Astrocyte of the spinal cord (primary cell): ENCODE measurements at regions not wholly inside any gene's neighbourhood (a gene's known extent, or its start where the extent isn't known, plus 50 kb on each side); places are given as distances from the start of the nearest gene placed in this dataset.

Source experiments
- DNase-seq: peaks from one replicate; pipeline ENCODE4 v3.0.0; 2011; ENCODE audit warnings: low read depth, low spot score
- H3K4me3 ChIP-seq: 2 replicates; pipeline ENCODE4 v1.5.1; 2011; ENCODE audit warnings: low read depth, mild to moderate bottlenecking, low read length, moderate library complexity
- in situ Hi-C: cut with HindIII; loops from 2 replicates; pipeline ENCODE4 v1.10.0; 2017; ENCODE audit warnings: low sequenced_read_pairs
- TF ChIP-seq, protein P1 (sequence below): IDR thresholded peaks from 2 replicates; pipeline ENCODE4 v1.5.1; 2012; ENCODE audit warnings: low read depth, mild to moderate bottlenecking, low read length, inconsistent platforms

DNA sequence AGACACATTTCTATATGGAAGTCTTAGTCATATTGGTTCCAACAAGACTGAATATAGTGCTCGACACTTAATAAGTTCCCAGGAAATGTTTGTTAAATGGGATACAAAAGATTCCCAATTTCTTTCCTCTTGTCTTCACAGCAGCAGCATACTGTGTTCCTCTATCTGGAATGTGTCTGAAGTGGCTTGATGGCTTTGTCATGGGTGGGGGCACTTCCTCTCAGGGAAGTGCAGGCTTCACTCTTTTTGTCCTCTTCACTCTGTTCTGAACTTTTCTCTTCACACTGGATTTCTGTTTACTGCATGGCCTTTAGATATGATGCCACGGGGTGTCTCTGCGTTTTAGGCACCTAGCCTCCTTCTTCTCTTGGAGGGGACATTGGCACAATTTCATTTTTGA is 127.7 kb upstream of the C9orf72 start:
- in situ Hi-C loops = no loop called here
- TF ChIP-seq, protein P1, sequence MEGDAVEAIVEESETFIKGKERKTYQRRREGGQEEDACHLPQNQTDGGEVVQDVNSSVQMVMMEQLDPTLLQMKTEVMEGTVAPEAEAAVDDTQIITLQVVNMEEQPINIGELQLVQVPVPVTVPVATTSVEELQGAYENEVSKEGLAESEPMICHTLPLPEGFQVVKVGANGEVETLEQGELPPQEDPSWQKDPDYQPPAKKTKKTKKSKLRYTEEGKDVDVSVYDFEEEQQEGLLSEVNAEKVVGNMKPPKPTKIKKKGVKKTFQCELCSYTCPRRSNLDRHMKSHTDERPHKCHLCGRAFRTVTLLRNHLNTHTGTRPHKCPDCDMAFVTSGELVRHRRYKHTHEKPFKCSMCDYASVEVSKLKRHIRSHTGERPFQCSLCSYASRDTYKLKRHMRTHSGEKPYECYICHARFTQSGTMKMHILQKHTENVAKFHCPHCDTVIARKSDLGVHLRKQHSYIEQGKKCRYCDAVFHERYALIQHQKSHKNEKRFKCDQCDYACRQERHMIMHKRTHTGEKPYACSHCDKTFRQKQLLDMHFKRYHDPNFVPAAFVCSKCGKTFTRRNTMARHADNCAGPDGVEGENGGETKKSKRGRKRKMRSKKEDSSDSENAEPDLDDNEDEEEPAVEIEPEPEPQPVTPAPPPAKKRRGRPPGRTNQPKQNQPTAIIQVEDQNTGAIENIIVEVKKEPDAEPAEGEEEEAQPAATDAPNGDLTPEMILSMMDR = no peak
- no peak for DNase-seq
- no peak overlapping the region for H3K4me3 ChIP-seq

DNA sequence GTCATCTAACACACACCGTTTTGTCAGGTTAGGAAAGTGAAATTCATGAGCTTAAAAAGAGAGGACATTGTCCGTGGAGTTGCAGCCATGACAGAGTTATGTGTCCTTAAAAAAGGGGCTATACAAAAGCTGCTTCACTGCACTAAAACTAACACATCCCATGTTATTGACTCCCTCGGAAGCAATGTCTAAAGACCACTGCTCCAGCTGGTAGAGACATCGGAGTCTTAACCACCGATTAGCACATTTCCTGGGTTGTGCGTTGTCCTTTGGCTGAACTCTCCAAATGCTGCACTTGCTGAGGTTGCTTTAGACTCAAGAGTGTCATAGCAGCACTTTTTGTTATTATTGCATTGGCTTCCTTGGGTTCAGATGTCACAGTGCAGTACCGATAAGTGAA is 128.3 kb upstream of the C9orf72 start:
- in situ Hi-C loops = no loop called here
- DNase-seq = peak; percentile 66
- TF ChIP-seq, protein P1 = no peak
- no peak overlapping the region for H3K4me3 ChIP-seq

DNA sequence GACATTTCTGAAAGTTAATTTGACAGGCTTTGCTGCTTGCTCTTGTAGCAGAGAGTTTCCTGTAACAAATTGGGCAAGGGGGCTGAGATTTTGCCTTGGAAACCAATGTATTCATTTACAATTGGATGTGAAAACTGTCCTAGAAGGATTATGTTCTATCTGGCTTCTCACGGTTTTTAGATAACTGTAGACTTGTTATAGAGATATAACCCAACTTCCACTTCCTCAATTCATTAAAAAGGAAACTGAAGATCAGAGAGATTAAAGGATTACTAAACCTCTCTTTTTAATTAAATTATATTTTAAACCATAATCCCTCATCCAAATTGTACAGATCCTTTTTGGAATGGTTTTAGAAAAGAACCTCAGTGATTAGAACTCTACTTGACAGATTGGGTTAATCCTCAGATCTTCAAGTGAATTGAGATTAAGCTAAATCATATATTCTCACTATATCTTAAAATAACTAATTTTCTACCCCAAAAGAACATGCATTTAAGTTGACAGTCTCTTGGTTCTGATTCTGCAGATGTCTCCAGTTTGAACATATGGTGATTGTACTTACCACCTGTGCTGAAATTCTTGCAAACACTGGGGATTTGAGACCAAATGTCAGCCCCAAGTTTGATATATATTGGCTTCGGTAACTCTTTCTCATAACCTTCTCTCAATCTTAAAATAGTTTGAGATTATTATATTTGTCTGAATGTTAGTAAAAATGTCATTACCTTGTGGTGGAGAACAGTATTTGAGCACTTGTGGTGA is 130.1 kb upstream of the C9orf72 start:
- in situ Hi-C loops = no loop called here
- DNase-seq = no peak
- TF ChIP-seq, protein P1 = no peak
- no peak overlapping the region for H3K4me3 ChIP-seq

DNA sequence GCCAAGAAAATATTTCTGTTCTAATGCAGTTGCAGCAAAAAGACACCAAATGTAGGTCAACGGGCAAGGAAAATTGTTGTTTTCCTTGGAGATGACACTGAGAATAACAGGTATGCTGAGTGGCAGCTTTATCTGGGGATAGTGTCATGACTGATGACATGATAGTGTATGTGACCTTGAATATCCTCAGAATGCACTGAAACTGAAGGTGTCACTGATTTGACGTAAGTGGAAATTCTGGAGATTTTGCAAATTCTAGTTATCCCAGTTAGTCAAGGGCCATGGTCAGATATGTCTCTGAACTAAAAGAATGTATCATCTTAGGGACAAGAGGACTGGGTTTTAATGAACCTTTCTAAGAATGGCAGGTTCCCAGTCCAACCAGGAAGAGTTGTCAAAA is 138.0 kb upstream of the C9orf72 start:
- no peak overlapping the region for H3K4me3 ChIP-seq
- TF ChIP-seq, protein P1 = no peak
- in situ Hi-C loops = no loop called here
- no peak for DNase-seq

DNA sequence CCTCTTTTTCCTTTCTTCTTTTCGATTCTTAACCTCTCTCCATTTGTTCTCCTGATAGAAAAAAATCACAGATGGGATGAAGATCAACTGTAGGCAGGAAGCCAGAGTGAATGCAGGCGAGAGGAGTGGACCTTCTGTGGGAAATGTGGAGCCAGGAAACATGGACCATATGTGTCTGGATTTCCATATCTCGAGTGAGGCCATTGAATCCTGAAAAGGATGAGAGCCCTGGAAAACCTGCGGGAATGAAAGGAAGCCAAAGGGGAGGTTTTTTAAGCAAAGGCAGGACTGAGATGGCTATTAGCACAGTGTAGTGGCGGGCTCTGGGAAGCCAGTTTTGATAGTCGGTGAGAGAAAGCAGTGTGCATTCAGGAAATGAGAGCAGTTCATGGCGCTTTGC is 139.5 kb upstream of the C9orf72 start:
- in situ Hi-C loops = no loop called here
- H3K4me3 ChIP-seq = no peak overlapping the region
- TF ChIP-seq, protein P1 = no peak
- DNase-seq = no peak

DNA sequence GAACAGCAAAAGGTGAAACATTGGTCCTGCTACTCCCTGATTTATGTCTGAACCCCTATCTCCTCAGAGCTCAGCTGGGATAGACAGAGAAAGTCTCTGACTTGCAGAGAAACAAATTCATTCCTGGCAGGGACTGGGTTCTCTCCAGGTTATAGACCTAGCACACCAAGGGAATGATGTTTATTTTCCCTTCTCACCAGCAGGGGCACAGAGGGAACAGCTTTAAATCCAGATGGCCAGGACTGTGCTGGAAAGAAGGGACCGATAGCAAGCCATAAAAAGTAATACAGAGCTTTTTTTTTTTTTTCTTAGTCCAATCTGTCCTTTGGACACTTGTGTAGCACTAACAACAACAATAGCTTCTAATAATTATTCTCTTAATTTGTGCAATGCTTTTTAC is 141.1 kb upstream of the C9orf72 start:
- DNase-seq = no peak
- TF ChIP-seq, protein P1 = no peak
- no peak overlapping the region for H3K4me3 ChIP-seq
- in situ Hi-C loops = no loop called here
